Left ventricle myocardium inferior (tissue), 1 donor: ENCODE measurements at regions not wholly inside any gene's neighbourhood (a gene's known extent, or its start where the extent isn't known, plus 50 kb on each side); places are given as distances from the start of the nearest gene placed in this dataset.

Experiments used
- DNase-seq: peaks from one replicate; pipeline ENCODE4 v3.0.0-alpha.2; 2020
- H3K27ac ChIP-seq: fragments of 200-600 bp; replicated peaks from 2 replicates; pipeline ENCODE4 v1.8.0; 2021
- H3K27me3 ChIP-seq: fragments of 200-600 bp; 2 replicates; pipeline ENCODE4 v1.8.0; 2021; ENCODE audit warnings: low read depth
- H3K36me3 ChIP-seq: fragments of 200-600 bp; 2 replicates; pipeline ENCODE4 v1.8.0; 2021
- H3K4me1 ChIP-seq: fragments of 200-600 bp; 2 replicates; pipeline ENCODE4 v1.8.0; 2021
- H3K4me3 ChIP-seq: fragments of 200-600 bp; 2 replicates; pipeline ENCODE4 v1.8.0; 2021; ENCODE audit warnings: mild to moderate bottlenecking, moderate library complexity
- H3K9me3 ChIP-seq: fragments of 200-600 bp; replicated peaks from 2 replicates; pipeline ENCODE4 v1.8.0; 2021
- intact Hi-C: fragments of 100-400 bp; cut with micrococcal nuclease; formaldehyde crosslinking; loops from one replicate; pipeline ENCODE4 v1.11.0; 2022
- TF ChIP-seq, protein P1 (sequence below): fragments of 200-600 bp; IDR thresholded peaks from 2 replicates; pipeline ENCODE4 v1.8.0; 2021; ENCODE audit warnings: antibody characterized with exemption, mild to moderate bottlenecking, borderline replicate concordance
- donor health status: DM: no; HTN: yes; CAD: no; lungs with severe emphysema.

DNA sequence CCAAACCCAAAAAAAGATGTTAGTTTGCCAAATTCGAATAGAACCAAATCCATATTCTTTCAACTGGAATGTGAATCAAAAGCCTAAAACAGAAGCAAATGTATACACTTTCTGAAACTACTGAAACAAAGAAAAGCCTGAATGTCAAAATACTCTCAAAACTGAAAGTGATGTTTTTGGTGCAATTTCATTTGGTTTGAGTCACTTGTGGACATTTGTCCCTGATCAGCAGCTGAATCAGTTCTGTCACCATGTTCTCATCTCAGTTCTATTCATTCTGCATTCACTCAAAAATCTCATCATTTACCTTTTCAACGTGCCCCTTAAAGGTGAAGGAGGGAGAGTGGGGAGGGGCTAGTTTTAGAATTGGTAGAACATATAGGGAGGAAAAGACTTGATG lies 266.8 kb downstream of the ABHD5 start:
- H3K4me3 ChIP-seq = no peak overlapping the region

DNA sequence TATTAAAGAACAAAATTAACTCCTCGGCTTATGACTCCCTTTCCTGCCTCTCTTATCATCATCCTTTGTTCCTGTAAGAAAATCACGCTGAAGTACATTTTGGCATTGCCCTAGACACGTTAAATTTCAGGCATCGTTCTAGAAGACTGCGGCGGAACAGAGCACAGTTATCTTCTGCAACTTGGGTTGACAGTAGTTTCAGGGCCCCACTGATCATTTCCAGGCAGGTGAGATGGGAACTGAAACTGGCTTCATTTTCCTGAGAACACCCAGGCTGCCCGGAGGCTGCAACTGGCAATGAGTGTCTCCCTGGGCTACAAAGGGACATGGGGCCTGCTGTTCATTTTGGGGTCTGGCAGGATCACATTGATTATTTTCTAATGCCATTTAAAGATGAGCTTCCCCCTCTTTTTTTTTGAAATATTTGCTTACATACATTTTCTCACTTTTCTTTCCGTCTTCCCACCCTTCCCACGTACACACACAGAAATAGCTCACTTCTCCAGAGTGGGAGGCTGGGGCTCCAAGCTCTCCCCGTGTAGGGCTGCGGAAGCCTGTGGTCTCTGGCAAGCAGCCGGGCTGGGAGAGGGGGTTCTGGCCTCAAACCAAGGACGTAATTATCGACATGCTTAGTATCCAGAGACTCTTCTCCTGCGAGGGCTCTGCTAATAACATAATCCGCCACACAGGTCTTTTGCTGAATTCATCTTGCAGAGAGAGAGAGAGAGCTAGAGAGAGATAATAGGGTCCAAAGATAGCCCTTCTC lies 267.4 kb downstream of the ABHD5 start:
- H3K27ac ChIP-seq = no peak overlapping the region
- no peak for DNase-seq
- H3K4me3 ChIP-seq = no peak overlapping the region
- intact Hi-C loops = no loop called here
- no peaks in the 10 kb centered on the region for H3K9me3 ChIP-seq
- H3K36me3 ChIP-seq = no peaks in the 10 kb centered on the region
- no peaks in the 10 kb centered on the region for H3K4me1 ChIP-seq
- TF ChIP-seq, protein P1, sequence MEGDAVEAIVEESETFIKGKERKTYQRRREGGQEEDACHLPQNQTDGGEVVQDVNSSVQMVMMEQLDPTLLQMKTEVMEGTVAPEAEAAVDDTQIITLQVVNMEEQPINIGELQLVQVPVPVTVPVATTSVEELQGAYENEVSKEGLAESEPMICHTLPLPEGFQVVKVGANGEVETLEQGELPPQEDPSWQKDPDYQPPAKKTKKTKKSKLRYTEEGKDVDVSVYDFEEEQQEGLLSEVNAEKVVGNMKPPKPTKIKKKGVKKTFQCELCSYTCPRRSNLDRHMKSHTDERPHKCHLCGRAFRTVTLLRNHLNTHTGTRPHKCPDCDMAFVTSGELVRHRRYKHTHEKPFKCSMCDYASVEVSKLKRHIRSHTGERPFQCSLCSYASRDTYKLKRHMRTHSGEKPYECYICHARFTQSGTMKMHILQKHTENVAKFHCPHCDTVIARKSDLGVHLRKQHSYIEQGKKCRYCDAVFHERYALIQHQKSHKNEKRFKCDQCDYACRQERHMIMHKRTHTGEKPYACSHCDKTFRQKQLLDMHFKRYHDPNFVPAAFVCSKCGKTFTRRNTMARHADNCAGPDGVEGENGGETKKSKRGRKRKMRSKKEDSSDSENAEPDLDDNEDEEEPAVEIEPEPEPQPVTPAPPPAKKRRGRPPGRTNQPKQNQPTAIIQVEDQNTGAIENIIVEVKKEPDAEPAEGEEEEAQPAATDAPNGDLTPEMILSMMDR = no peak
- H3K27me3 ChIP-seq = peaks cover 58% of the 10 kb centered on the region

More for the DNA sequence above, 266.8 kb downstream of the ABHD5 start:
- Histone ChIP-seq H3K27ac (no peak overlapping the region), H3K27me3 (peaks cover 56% of the 10 kb centered on the region), H3K36me3 (no peaks in the 10 kb centered on the region), H3K4me1 (no peaks in the 10 kb centered on the region), H3K9me3 (no peaks in the 10 kb centered on the region)
- DNase-seq = no peak
- TF ChIP-seq, protein P1 = no peak
- intact Hi-C loops = no loop called here

DNA sequence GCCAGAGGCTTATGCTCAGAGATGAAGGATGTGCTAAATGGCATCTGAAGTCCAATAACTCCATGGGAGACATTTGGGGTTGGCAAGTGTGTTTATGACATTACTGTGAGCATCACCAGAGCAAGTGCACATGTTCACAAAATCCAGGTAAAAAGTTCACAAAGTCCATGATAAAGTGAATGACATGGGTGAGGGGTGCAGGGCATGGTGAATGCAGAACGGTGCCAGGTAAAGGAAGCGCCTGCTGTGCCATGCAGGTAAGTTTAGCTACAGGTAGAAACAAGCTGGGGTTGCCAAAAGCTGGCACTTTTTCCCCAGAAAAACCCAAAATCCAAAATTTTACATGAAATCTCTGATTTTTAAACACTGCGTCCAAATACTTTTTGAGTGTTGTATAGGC lies 268.2 kb downstream of the ABHD5 start:
- TF ChIP-seq, protein P1 = no peak
- intact Hi-C loops = no loop called here
- no peaks in the 10 kb centered on the region for H3K4me1 ChIP-seq
- H3K36me3 ChIP-seq = no peaks in the 10 kb centered on the region
- H3K27ac ChIP-seq = no peak overlapping the region
- no peak for DNase-seq
- H3K9me3 ChIP-seq = no peaks in the 10 kb centered on the region
- H3K4me3 ChIP-seq = no peak overlapping the region
- H3K27me3 ChIP-seq = peaks cover 59% of the 10 kb centered on the region

DNA sequence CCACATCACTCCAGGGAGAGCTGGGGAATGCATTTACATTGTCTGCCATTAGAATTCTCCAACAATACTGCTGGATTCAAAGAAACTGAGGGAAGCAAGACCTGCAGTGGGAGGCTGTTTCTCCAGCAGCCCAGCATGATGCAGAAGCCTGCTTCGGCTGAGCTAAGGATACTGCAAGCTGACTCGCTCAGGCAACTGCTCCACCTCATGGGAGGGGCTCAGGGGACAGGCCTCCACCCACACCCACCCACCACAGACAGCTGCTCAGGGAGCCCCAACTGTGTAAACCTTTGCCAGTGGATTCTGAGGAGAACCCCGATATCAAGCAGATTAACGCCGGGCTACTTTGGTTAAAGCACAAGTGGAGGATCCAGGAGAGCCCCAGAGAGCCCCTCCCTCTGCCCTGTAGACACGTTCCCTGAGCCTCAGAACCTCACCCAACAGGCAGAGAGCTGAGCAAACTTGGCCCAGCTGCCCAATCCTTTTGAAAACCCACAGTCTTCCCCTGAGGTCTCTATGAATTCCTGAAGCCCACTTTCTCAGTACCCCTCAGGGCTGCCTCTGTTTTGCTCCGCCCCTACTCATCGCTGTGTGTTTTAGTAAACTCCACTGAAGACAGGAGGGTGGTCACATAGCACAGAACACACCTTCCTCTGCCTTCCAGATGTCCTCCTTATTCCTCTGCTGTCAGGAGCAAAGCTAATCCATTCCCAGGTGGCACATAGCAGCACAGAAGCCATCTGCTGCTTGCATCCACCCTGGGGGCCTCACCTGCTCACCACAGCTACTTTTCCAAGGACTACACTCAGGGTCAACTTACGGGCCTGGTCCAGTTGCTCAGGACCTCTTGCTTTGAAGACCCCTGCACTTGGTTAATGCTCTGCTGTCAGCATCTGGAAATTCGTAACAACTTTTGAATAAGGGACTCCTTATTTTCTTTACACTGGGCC lies 269.0 kb downstream of the ABHD5 start:
- TF ChIP-seq, protein P1 = no peak

DNA sequence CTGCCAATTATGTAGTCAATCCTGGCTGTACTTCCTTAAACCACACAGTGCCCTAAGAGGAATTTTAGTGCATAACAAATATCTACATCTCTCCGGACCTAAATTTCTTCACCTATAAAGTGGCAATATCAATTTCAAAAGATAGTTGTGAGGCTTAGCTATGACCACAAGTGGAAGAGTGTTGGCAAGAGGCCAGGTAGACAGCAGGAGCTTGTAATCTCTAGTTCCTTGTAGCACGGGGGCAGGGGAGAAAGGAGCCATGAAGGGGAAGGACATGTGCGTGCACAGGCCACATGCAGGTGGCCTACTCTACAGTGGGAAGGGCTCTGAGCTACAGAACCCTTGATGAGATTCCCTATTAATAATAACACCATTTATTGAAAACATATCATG lies 269.7 kb downstream of the ABHD5 start:
- DNase-seq = no peak
- no peaks in the 10 kb centered on the region for H3K36me3 ChIP-seq
- no peaks in the 10 kb centered on the region for H3K9me3 ChIP-seq
- H3K4me1 ChIP-seq = no peaks in the 10 kb centered on the region
- peaks cover 67% of the 10 kb centered on the region for H3K27me3 ChIP-seq
- no peak overlapping the region for H3K27ac ChIP-seq
- no peak overlapping the region for H3K4me3 ChIP-seq
- TF ChIP-seq, protein P1 = no peak
- intact Hi-C loops = no loop called here

More for the DNA sequence above, 269.0 kb downstream of the ABHD5 start:
- Histone ChIP-seq H3K36me3 (no peaks in the 10 kb centered on the region), H3K27ac (no peak overlapping the region), H3K4me1 (no peaks in the 10 kb centered on the region), H3K27me3 (peaks cover 66% of the 10 kb centered on the region), H3K9me3 (no peaks in the 10 kb centered on the region), H3K4me3 (no peak overlapping the region)
- no peak for DNase-seq
- intact Hi-C loops = no loop called here
